ENCODE measurements at regions not wholly inside any gene's neighbourhood (a gene's known extent, or its start where the extent isn't known, plus 50 kb on each side); places are given as distances from the start of the nearest gene placed in this dataset.

DNA sequence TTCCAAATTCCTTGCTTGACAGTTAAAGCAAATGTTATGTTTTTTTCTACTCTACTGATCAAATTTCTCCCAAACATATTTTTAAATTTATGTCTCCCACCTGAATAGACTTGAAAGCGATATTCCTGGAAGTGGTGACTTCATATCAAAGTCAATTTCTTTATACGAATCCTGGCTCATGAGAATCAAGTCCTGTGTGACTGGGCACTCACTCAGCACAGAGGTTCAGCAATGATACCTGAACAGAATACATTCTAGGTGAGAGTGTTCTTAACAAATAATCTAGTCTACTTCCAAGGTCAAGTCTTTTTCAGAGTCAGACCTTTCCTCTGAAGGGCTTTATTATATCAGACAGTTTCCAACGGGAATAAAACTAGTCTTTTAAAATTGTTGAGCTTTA is 1070.6 kb downstream of the TRHDE start:
- DNase-seq (ENCODE audit: low read depth): no peak

DNA sequence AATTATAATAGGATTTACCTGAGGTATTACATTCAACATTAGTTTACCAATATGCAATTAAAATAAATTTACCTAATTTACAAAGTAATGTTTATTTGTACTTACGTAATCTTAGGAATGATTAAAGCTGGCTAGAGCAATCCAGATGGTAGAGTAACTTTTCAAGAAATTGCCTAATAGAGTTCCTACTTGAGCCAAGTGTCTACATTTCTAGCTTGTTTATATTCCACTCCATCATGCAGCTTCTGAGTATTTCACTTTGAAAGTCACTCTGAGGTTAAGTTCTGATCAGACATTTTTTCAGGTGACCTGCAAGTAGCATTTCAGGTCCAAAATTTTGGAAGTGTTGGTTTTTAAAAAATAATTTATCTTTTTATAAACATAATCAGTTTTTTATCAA is 1080.7 kb downstream of the TRHDE start:
- no peak for DNase-seq (ENCODE audit: low read depth)

DNA sequence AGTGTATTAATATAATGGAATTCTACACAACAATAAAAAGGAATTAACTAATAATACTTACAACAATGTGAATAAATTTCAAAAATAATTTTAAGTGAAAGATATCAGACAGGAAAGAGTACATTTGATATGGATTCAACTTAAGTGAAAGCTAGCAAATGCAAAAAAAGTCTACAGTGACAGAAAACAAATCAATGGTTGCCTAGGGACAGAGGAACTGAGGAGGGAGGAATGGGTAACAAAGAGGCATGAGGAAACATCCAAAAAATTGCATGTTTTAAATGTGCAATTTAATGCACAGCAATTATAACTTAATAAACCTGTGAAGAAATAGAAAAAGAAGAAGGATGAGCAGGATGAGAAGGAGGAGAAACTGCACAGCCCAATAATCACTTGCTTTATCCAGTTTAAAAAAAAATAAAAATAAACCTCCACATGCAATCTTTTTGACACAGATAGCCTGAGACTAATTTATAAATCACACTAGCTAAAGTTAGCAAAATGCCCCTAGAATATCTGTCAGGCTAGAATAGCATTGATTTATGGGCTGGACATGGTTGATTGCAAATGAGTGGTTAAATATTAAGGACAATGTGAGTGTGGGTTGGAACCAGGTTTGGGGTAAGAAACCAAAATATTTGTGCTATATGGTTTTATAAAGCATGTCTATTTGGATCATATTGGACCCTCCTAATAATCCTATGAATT is 1089.1 kb downstream of the TRHDE start:
- DNase-seq (ENCODE audit: low read depth): no peak

DNA sequence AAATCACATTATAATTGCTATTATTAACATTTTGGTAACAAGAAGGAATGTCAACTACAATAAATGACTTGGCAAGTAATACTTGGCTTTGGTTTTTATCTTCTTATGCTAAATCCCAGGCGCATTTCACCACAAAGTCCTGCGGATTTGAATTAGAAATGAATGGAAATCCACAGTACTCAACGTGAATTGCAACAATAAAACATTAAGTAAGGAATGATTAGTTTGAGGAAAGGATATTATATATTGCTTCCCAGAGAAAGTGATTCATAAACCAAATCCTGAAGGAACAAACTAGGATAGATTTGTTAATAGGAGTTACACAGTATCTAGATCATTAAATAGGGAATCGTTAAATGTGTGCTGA is 1089.7 kb downstream of the TRHDE start:
- no peak for DNase-seq (ENCODE audit: low read depth)

DNA sequence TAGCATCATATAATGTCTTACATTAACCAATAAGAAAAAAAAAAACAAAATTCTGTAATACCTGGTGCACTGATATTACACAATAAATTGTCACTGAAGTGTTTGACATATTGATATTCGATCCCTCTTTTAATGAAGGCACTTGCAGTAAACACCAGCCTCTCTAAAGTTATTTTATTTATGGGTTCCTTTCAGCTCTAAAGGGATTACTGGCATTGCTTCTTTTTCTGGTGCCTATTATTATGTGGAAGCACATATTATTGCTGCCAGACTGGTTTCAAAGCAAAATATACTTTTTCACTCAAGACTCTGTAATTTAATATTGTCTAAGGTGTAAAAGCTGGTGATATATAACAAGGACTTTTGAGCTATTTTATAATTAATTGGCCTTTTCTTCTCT is 1090.5 kb downstream of the TRHDE start:
- DNase-seq (ENCODE audit: low read depth): no peak

DNA sequence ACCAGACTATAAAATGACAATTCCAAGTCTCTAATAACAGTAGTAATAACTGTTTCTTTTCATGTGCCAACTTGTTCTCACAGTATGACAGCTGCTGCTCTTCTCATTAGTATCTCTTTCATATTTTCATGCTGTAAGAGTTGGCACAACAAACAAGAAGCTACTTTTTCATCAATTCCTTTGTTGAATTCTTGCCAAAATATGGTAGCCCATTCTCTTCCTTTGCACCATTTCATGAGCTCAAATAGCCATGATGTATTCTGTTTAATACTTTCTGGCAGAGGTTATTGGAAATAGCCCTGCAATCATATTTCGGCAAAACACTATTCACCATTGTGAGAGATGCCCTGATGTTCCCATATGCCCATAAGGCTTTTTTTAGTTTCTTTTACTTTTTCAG is 1100.7 kb downstream of the TRHDE start:
- no peak for DNase-seq (ENCODE audit: low read depth)

DNA sequence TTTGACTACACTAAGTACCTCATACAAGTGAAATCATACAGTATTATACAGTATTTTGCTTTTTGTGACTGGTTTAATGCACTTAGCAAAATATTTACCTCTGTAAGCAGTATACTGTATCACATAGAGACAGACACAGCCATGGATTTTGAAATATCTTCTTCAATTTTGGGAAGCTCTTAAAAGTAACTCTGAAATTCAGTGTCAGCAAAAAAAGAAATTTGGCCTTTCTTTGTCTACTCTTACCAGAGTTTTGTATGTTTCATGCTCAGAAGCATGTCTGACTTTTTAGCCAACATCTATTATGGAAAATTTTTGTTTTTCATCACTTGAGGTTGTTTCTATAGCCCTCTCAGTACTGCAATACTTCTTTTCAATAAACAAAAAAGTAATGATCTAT is 1102.2 kb downstream of the TRHDE start:
- DNase-seq (ENCODE audit: low read depth): no peak

DNA sequence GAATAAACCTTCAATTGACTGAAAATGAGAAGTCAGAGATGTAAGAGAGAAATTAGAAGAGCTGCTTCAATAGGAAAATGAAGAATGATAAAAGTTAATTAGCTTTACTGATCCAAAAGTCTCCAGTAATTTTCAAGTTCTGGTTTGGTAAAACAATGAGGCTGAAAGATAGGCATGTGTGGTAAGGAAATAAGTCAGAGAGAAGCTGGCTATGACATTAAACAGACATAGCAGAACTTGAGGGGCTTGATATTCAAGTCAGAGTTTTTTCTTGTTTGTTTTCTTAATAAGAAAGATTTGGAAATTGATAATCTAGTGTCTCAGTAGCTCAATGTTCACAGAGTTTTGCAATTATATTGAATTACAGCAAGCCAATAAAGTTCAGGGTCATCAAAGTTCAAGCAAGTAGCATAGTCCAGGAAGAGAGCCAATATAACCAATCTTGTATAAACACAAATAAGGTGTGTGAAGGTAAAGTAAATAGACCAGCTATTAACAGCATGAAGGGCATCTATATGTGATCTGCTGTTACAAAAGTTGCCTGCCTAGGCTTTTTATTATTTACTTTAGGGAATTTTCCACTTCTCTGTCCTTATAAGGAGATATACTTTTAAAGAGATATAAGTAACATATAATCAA is 1111.5 kb downstream of the TRHDE start:
- no peak for DNase-seq (ENCODE audit: low read depth)

DNA sequence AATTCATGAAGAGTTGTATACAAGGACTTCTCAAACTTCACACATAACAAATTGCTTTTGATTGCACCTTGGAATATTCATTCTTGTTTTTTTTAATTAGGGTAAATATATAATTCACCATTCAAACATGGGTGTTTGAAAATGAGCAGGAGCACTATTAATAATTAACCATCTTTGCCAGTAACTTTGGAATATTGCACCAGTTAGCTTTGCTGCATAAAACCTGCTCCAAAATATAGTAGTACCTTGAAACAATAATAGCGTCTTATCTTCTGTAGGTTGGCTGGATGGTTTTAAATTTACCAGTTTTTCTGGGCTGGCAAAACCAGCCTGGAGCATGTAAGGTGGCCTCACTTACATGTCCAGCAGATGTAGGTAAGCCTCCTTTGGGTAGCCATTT is 1112.4 kb downstream of the TRHDE start:
- no peak for DNase-seq (ENCODE audit: low read depth)

DNA sequence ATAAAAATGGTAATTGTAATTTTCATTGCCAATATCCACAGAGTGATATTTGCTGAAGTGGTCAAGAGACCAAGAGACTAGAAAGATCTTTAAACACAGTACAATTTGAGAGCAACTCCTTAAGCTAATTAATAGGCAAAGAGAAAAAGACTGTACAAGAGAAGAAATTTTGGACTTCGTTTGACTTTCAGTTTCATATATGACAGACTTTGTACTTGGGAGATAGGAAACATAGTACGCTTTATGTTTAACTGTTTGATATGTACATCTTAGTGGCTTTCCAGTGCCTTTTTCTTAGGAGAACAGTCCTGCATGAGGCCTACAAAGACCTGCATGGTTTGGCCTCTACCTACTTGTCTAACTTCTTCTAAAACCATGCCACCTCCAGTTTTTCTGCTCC is 1118.1 kb downstream of the TRHDE start:
- no peak for DNase-seq (ENCODE audit: low read depth)

DNA sequence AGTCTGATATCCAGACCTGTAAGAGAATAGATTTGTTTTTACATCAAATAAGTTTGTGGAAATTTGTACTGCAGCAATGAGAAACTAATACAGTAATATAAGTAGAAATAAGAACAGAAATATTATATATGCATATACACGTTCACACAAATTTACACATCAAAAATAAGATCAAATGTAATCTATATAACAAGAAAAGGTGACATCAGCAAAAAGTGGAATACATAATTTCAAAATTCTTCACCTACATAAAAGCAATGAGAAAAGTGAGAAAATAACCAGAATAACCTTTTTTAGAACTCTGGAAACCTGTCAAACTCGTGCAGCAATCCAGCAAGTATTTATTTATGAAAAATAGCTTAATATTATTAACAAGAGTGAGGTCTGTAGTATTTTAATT is 1124.6 kb upstream of the ATXN7L3B start:
- DNase-seq (ENCODE audit: low read depth): no peak

DNA sequence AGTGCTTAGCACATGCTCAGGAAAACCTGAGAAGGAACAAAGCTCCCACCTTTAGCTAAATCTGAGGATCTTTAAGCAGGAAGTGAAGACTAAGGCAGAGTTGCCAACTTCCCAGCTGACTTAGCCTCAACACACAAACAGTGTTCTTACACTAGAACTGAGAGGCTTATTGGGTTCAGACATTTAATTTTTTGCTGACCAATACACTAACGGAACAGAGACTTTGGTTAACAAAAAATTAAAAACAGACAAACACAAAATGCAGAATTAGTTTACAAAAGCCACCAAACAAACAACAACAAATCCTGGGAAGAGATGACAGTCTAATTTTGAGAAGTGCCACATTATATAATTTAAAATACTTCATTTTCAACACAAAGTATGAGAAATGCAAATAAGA is 1123.7 kb upstream of the ATXN7L3B start:
- no peak for DNase-seq (ENCODE audit: low read depth)

DNA sequence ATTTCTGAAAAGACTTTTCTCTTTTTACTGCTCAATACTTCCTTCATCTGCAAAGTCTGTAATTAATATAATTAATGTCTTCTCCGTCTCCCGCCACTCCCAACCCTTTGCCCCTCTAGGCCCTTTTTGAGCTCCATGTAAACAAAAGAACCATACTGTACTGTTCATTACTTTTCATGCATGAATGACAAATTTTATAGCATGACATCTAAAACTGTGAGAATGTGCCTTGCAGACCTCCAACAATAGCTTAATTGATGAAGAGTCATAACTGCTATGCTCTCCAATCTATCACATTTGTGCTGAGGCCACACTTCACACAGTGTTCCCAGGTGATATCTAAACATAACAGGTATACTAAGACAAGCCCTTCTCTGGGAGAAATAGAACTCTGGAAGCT is 1122.7 kb upstream of the ATXN7L3B start:
- no peak for DNase-seq (ENCODE audit: low read depth)

DNA sequence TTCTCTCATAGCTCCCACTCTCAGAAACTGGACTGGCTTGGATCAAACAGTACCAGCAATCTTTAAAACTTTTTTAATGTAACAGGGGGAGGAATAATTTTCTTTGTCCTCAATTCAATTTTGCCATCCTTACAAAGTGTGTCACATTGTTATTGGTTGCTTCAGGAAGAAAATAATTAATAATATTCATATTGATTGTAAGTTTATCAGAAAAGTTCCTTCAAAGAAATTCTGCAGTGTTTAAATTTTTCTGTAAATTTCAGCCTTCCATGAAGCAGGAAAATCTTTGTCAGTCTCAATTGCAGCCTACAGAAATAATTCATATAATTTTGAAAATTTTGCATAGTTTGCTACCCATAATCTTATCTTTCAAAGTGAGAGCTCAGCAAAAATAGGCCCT is 1119.1 kb upstream of the ATXN7L3B start:
- no peak for DNase-seq (ENCODE audit: low read depth)

DNA sequence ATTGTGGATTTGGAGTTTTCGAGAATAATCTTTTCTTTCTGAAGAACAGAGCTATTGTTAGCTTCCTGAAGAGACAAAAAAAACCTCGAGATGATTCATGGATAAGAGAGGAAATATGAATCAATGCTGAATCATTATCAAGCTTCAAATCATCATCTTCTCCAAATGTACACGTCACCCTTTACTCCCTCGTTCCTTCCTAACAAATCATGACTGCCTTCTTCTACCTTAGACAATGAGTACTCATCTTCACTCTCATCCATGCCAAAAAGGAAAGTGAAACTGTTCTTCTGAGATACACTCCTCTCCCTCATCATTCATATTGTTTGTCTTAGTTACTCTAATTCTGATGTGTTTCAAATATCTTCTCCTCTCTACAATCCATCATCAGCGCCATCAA is 1115.8 kb upstream of the ATXN7L3B start:
- peak; percentile 9 for DNase-seq (ENCODE audit: low read depth)

DNA sequence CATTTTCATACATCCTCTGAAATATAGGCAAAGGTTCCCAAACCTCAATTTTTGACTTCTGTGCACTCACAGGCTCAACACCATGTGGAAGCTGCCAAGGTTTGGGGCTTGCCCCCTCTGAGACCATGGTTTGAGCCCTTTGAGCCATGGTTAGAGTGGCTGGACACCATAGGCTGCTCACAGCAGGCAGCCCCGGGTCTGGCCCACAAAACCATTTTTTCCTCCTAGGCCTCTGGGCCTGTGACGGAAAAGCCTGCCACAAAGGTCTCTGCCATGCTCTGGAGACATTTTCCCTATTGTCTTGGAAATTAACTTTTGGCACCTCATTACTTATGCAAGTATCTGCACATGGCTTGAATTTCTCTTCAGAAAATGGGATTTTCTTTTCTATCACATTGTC is 1113.2 kb upstream of the ATXN7L3B start:
- no peak for DNase-seq (ENCODE audit: low read depth)

DNA sequence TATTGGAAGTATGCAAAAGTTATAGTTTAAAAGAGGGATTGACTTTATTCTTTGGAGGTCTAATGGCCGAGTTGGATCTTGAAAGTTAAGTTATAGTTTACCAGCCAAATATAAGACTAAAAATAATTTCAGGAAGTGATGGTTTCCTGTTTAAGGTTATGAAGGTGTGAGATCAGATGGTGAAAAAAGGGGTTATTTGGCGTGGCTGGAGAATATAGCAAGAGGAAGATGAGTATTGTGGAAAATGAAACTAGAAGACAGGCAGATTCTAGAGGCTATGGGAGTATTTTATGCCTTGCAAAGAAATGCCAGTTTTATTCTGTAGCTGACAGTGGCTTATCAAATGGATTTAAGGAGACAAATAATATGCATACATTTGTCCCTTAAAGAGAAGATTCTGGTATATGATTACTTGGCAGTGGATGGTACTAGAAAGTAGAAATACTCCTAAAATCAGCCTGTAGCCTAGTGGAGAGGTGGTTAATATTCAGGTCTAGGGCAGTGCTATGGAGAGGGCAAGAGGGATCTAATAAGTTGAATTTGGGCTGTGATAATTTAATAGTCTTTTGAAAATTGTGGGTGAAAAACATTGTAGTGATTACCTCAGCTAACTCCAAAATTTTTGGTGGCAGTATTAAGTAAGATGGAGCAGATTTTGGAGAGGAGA is 1091.8 kb upstream of the ATXN7L3B start:
- no peak for DNase-seq (ENCODE audit: low read depth)

DNA sequence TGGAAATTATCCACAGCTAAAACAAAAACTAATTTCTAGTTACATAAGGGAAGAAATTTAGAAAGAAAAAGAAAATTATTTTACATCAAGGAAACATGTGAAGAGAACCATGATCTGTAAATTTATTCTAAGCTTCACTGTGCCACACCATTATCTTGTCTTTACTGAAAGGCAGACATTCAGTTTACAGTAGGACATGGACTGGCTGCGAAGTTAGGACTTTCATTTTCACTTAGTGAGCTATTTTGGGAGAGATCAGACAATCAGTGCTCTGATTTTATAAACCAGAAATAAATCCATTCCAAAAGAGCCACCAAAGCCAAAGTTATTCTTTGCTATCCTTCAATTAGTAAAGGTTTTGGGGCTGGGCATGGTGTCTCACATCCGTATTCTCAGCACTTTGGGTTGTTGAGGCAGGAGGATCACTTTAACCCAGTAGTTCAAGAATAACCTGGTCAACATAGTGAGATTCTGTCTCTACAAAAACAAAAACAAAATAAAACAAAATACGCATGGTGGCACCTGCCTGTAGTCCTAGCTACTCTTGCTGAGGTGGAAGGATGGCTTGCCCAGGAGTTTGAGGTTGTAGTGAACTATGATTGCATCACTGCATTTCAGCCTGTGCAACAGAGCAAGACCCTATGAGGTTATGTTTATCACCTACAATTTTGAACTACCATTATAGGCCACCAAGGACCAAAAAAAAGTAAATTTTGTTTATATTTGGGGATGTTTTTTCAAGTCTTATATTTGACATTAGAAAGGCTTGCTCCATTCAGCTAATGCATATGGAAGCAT is 1084.8 kb upstream of the ATXN7L3B start:
- DNase-seq (ENCODE audit: low read depth): no peak

DNA sequence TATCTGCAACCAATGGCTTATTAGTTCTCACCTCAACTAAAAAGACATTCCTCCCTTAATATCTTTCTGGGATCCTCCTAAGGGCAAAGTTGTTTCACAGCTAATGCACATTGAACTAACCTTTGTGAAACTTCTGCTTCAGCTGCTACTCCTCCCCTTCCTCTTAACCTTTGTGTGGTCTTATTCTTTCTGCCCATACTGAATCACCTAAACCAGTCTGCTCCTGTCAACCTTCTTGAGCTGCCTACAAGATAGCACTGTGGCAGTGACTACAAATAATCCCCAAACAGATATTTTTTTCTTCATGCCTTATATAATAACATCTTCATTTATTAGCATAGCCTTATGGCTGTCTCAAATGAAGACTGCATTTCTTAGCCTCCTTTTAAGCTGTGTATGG is 1077.4 kb upstream of the ATXN7L3B start:
- no peak for DNase-seq (ENCODE audit: low read depth)

DNA sequence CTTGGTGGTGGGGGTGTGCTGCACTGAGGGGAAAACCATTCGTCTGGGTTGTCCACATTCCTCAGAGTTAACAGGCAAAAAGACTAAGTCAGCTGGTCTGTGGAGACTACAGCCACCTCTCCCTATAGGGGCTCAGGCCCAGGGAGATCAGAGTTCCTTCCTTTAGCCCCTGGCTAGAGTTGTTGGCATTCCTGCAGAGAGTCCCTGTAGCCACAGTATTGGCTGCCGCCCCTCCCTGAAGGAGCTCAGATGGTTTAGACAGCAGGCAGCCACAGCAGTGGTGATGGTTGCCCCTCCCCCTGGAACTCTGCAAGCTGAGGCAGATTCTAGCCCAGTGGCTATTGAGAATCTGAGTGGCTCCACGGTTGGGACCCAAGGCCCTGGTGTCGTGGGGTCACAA is 1072.5 kb upstream of the ATXN7L3B start:
- no peak for DNase-seq (ENCODE audit: low read depth)

DNA sequence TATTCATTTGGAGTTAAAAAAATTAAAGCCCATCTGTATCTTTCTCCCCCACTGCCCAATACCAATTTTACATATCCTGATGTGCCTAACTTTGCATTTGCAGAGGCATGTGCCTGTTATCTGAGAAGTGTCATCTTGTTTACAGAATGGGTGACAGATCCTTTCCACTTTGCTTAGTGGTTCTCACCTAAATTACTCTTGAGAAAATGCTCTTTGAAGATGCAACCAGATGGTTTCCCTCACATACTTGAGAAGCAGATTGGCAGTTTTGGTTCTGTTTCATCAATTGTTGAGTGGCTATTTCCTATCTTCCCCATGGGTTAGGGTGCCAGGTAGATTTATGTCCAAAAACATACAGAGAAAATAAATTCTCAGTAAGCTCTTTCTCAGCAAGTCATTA is 1051.4 kb upstream of the ATXN7L3B start:
- DNase-seq (ENCODE audit: low read depth): no peak

DNA sequence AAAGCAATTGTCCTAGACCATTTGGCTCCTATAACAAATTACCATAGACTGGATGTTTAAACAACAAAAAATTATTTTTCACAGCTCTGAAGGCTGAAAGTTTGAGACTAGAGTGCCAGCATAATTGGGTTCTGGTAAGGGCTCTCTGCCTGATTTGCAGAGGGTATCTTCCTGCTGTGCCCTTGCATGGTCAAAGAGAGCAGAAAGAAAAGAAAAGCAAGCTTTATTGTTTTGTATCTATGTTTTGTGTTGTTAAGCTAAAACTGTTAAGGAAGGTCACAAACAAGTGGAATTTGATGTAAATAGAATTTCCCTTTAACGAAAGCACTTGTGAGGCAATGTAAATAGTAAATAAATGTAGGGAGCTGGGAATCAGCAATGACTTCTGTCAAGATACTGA is 1031.0 kb upstream of the ATXN7L3B start:
- DNase-seq (ENCODE audit: low read depth): no peak

DNA sequence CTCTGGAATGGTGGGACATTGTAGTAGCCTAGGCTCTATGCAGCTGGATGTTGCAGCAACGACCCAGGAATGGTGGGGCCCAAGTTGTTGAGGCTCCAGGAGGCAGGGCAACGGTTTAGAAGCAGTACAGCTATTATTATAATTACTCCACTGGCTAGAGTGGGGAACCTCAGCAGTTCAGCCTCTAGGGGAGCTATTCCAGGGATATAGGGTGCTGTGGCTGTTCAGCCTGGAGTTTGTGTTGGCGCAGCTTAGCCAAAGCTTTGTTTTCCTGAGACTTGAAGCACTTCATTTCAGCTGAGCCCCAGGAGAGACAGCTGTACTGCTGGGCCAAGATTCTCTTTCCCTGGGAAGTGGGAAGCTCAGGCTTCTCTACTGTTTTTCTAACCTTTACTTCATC is 1023.0 kb upstream of the ATXN7L3B start:
- DNase-seq (ENCODE audit: low read depth): no peak

Data from EH (cell line).